ENCODE measurements at regions not wholly inside any gene's neighbourhood (a gene's known extent, or its start where the extent isn't known, plus 50 kb on each side); places are given as distances from the start of the nearest gene placed in this dataset.

- no peak for DNase-seq (ENCODE audit: low spot score)
Measured at GRCh38 chr3:176554791-176555654, 642.3 kb downstream of the TBL1XR1 start.

GRCh38 chr3:176554264-176554663 lies 643.0 kb downstream of the TBL1XR1 start:
- no peak for DNase-seq (ENCODE audit: low spot score)

- no peak for DNase-seq (ENCODE audit: low spot score)
Measured at GRCh38 chr3:176526942-176527341, 670.3 kb downstream of the TBL1XR1 start.

- no peak for DNase-seq (ENCODE audit: low spot score)
Measured at GRCh38 chr3:176526225-176526624, 671.1 kb downstream of the TBL1XR1 start.

- no peak for DNase-seq (ENCODE audit: low spot score)
Measured at GRCh38 chr3:176523114-176523513, 674.2 kb downstream of the TBL1XR1 start.

- DNase-seq (ENCODE audit: low spot score): no peak
Measured at GRCh38 chr3:176522436-176522835, 674.8 kb downstream of the TBL1XR1 start.

GRCh38 chr3:176521531-176522175 lies 675.6 kb downstream of the TBL1XR1 start:
- DNase-seq (ENCODE audit: low spot score): no peak

GRCh38 chr3:176514297-176514696 lies 683.0 kb downstream of the TBL1XR1 start:
- peak; percentile 60 for DNase-seq (ENCODE audit: low spot score)

- DNase-seq (ENCODE audit: low spot score): no peak
Measured at GRCh38 chr3:176513604-176514003, 683.7 kb downstream of the TBL1XR1 start.

GRCh38 chr3:176512037-176512436 lies 685.2 kb downstream of the TBL1XR1 start:
- no peak for DNase-seq (ENCODE audit: low spot score)

GRCh38 chr3:176510097-176510496 lies 687.2 kb downstream of the TBL1XR1 start:
- no peak for DNase-seq (ENCODE audit: low spot score)

- DNase-seq (ENCODE audit: low spot score): no peak
Measured at GRCh38 chr3:176505878-176506621, 691.2 kb downstream of the TBL1XR1 start.

- no peak for DNase-seq (ENCODE audit: low spot score)
Measured at GRCh38 chr3:176491084-176491483, 706.2 kb downstream of the TBL1XR1 start.

- no peak for DNase-seq (ENCODE audit: low spot score)
Measured at GRCh38 chr3:176490357-176490756, 706.9 kb downstream of the TBL1XR1 start.

- peak; percentile 21 for DNase-seq (ENCODE audit: low spot score)
Measured at GRCh38 chr3:176479248-176479647, 718.0 kb downstream of the TBL1XR1 start.

GRCh38 chr3:176469694-176470205 lies 727.5 kb downstream of the TBL1XR1 start:
- peak; percentile 70 for DNase-seq (ENCODE audit: low spot score)

- no peak for DNase-seq (ENCODE audit: low spot score)
Measured at GRCh38 chr3:176463610-176464009, 733.7 kb downstream of the TBL1XR1 start.

- no peak for DNase-seq (ENCODE audit: low spot score)
Measured at GRCh38 chr3:176447369-176447768, 749.9 kb downstream of the TBL1XR1 start.

- DNase-seq (ENCODE audit: low spot score): no peak
Measured at GRCh38 chr3:176442326-176442725, 755.0 kb downstream of the TBL1XR1 start.

GRCh38 chr3:176439729-176440128 lies 757.6 kb downstream of the TBL1XR1 start:
- no peak for DNase-seq (ENCODE audit: low spot score)

GRCh38 chr3:176431991-176432390 lies 765.3 kb downstream of the TBL1XR1 start:
- no peak for DNase-seq (ENCODE audit: low spot score)

GRCh38 chr3:176431038-176431418 lies 766.3 kb downstream of the TBL1XR1 start:
- no peak for DNase-seq (ENCODE audit: low spot score)
